Activated naive CD8-positive, alpha-beta T cell treated with anti-CD3 and anti-CD28 coated beads for 36 hours (primary cell): ENCODE measurements at regions not wholly inside any gene's neighbourhood (a gene's known extent, or its start where the extent isn't known, plus 50 kb on each side); places are given as distances from the start of the nearest gene placed in this dataset.

ENCODE experiments used
- DNase-seq: peaks from one replicate; pipeline ENCODE4 v3.0.0; 2021
- H3K27ac Mint-ChIP-seq: one replicate; pipeline ENCODE4 v1.8.0; 2022; ENCODE audit warnings: mild to moderate bottlenecking, moderate library complexity, mixed read lengths
- H3K27me3 Mint-ChIP-seq: one replicate; pipeline ENCODE4 v1.8.0; 2022; ENCODE audit warnings: mild to moderate bottlenecking, mixed read lengths
- H3K36me3 Mint-ChIP-seq: one replicate; pipeline ENCODE4 v1.8.0; 2021; ENCODE audit warnings: mild to moderate bottlenecking, mixed read lengths
- H3K4me1 Mint-ChIP-seq: one replicate; pipeline ENCODE4 v1.8.0; 2021; ENCODE audit warnings: mixed read lengths
- H3K4me3 Mint-ChIP-seq: one replicate; pipeline ENCODE4 v1.8.0; 2022; ENCODE audit warnings: mild to moderate bottlenecking, moderate library complexity, mixed read lengths
- H3K9me3 Mint-ChIP-seq: one replicate; pipeline ENCODE4 v1.8.0; 2022; ENCODE audit warnings: mixed read lengths

DNA sequence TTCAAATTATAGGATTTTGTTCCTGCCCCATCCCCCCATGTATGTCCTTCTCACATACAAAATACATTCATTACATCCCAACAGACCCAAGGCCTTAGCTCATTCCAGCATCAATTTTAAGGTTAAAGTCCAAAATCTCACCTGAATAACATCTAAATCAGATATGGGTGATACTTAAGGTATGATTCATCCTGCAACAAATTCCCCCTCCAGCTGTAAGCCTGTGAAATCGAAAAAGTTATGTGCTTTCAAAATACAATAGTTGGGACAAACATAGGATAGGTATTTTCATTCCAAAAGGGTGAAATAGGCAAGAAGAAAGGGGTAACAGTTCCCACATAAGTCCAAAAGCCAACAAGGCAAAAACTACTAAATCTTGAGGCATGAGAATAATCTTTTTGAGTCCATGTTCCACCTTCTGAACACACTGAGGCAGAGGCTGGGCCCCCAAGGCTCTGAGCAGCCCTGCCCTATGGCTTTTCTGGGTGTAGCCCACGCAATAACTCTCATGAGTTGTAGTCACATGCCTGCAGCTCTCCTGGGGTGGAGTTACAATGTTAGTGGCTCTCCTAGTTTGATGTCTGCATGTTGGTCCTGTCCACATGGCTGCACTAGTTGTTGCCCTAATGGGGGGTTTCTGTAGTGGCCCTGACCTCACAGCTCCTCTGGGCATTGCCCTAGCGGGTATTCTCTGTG lies 243.9 kb upstream of the SMARCA2 start:
- H3K36me3 Mint-ChIP-seq: no peaks in the 10 kb centered on the region
- no peak overlapping the region for H3K27ac Mint-ChIP-seq
- peaks cover 22% of the 10 kb centered on the region for H3K27me3 Mint-ChIP-seq
- no peak for DNase-seq
- H3K4me1 Mint-ChIP-seq: peaks cover 3% of the 10 kb centered on the region
- H3K9me3 Mint-ChIP-seq: peaks cover 2% of the 10 kb centered on the region
- H3K4me3 Mint-ChIP-seq: no peak overlapping the region

DNA sequence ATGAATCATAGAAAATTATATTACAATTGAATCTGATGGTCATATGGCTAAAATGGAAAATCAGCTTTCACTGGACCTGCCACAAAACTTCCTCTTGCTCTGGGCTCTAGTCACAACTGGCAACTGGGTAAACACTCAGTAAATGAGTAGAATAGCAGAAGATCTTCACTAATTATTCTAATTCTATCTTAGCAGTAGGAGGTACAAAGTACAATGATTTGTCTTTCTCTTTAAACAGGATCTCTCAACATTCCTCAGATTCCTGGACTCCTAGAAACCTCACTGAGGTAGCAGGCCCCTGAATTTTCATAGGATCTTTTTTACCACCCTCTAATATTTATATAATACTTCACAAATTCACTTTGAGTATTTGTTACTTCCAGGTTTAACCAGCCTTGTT lies 239.9 kb upstream of the SMARCA2 start:
- H3K27me3 Mint-ChIP-seq: peaks cover 4% of the 10 kb centered on the region
- H3K9me3 Mint-ChIP-seq: peaks cover 2% of the 10 kb centered on the region
- H3K4me1 Mint-ChIP-seq: no peaks in the 10 kb centered on the region
- no peak overlapping the region for H3K27ac Mint-ChIP-seq
- DNase-seq: no peak
- H3K4me3 Mint-ChIP-seq: no peak overlapping the region
- no peaks in the 10 kb centered on the region for H3K36me3 Mint-ChIP-seq

DNA sequence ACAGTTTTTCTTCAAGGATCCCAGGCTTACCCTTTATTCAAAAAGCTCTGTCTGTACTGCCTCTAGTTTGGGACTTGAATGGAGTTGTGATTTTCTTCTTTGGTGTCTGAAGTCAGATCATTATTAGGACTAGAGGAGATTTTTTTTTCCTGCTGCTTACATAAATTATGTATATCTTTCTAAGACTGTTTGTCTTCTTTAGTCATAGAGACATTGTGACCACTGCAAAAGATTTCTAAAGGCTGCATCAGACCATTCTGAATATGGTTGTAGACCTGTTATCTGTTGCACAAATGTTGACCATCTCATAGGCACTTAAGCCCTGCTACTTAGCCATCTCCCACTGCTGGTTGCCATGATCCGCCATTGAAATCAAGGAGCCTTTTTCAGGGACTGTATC lies 238.5 kb upstream of the SMARCA2 start:
- Mint-ChIP-seq H3K4me3 (no peak overlapping the region), H3K36me3 (no peaks in the 10 kb centered on the region), H3K4me1 (no peaks in the 10 kb centered on the region), H3K9me3 (no peaks in the 10 kb centered on the region), H3K27ac (no peak overlapping the region), H3K27me3 (peaks cover 4% of the 10 kb centered on the region)
- no peak for DNase-seq

DNA sequence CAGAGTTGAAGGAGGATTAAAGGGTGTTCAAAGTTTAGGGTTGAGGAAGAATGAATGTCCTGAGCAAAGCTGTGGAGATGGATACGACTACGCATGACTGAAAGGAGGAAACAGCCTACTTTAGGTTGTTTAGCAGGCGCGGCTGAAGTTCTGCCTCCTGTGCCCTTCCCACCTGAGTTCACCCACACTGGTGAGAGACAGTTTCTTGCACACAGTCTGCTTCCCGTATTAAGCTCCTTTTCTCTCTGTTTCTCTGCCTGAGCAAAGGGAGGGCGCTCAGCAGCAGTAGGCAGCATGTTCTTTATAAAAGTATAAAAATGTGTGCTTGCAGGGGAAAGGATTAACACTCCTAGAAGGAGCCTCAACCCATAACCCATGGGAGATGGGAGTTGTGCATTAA lies 224.0 kb upstream of the SMARCA2 start:
- no peaks in the 10 kb centered on the region for H3K4me1 Mint-ChIP-seq
- H3K27ac Mint-ChIP-seq: no peak overlapping the region
- H3K4me3 Mint-ChIP-seq: no peak overlapping the region
- H3K36me3 Mint-ChIP-seq: no peaks in the 10 kb centered on the region
- no peak for DNase-seq
- H3K27me3 Mint-ChIP-seq: no peaks in the 10 kb centered on the region
- H3K9me3 Mint-ChIP-seq: no peaks in the 10 kb centered on the region

DNA sequence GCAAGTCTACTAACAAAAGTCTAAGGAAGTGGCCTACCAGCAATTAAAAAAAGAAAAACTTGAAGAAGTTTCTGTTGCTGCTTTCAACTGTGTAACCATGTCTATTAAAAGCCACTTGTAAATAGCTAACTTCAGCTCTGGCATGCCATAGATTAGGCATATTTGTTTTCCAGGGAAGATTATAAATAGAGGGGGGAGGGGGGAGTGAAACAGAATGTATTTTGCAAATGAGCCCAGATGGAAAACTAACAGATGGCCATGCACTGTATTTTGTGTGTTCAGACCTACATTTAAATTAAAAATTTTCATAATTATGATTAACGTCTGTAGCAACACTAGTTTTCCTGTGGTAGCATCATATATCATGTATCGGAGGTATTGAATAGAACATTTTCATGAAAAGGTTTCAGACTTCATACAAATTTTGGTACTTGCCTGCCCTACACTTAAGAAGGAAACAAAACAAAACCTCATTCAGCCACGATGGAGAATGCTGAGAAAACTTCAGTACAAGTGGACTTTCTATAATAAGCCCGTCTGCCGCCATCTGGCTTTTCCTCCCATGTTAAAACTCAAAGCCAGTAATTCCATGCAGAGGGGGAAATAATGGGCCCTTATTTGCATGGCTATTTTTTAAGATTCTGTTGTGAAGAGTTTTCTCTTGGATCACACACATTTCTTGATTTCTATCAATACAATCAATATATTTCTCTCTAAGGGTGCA lies 220.4 kb upstream of the SMARCA2 start:
- Mint-ChIP-seq H3K36me3 (no peaks in the 10 kb centered on the region), H3K4me1 (no peaks in the 10 kb centered on the region), H3K27ac (no peak overlapping the region), H3K9me3 (no peaks in the 10 kb centered on the region), H3K27me3 (no peaks in the 10 kb centered on the region), H3K4me3 (no peak overlapping the region)
- DNase-seq: no peak

DNA sequence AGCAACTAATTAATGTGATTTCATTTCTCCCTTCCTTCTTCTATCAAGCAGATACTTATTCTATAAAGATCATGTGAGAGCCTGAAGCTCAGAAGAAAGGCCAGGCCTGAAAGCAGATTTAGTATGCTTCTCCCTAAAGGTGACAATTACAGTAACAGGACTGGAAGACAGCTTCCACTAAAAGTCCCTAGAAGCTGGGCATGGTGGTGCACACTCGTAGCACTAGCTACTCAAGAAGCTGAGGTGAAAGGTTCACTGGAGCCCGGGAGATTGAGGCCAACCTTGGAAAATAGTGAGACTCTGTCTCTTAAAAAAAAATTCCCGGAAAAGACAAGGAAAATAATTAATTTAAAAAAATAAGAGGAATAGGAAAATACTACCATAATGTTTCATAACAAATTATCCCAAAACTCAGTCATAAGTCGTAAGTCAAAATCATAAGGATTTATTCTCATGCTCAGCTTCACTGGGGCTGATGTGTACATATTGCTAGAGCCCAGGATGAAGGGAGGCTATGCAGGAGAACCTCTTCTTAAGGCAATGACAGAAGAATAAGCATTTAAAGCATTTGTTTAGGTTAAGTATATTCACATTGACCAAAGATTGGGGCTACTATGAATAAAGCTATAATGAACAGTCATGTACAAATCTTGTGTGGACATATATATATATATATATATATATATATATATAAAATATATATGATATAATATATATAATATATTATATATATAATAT lies 210.8 kb upstream of the SMARCA2 start:
- H3K4me3 Mint-ChIP-seq: no peak overlapping the region
- no peak overlapping the region for H3K27ac Mint-ChIP-seq
- no peaks in the 10 kb centered on the region for H3K36me3 Mint-ChIP-seq
- peaks cover 7% of the 10 kb centered on the region for H3K27me3 Mint-ChIP-seq
- no peak for DNase-seq
- no peaks in the 10 kb centered on the region for H3K4me1 Mint-ChIP-seq
- H3K9me3 Mint-ChIP-seq: peaks cover 4% of the 10 kb centered on the region

DNA sequence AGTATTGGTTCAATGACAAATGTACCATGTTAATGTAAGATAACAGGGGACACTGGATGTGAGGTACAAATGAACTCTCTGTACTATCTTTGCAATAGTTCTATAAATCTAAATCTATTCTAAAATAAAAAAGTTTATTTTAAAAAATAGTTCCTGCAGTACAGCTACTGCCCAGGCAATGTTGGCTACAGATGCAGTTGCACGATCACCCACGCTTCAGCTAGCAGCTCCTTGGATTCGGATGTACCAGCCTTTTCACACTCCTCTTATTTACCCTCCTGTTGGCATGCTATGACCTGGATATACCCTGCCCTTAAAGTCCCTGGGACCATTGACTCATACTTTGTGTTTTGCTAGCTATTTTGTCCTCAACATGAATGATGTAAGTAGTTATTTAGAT lies 185.4 kb upstream of the SMARCA2 start:
- Mint-ChIP-seq H3K36me3 (no peaks in the 10 kb centered on the region), H3K4me1 (no peaks in the 10 kb centered on the region), H3K4me3 (no peak overlapping the region), H3K9me3 (no peaks in the 10 kb centered on the region), H3K27me3 (peaks cover 25% of the 10 kb centered on the region), H3K27ac (no peak overlapping the region)
- no peak for DNase-seq

DNA sequence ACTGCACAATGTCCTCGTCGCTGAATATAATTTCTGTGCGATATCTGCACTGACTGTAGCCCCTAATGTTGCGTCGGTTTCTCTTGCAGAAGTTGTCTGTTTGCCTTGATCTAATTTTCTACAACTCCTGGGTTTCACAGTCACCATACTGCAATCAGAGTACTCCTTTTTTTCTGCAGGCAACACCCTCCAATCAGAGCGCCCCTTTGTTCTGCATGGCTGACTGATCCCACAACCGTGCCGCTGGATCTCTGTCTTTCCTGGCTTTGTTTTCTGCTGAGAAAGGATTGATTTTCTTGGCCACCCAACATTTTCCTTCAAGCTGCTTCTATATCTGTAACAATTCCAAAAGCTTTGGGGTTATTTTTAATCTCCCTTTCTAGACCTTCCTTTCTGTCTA lies 182.2 kb upstream of the SMARCA2 start:
- Mint-ChIP-seq H3K9me3 (no peaks in the 10 kb centered on the region), H3K4me1 (no peaks in the 10 kb centered on the region), H3K27me3 (peaks cover 8% of the 10 kb centered on the region), H3K4me3 (no peak overlapping the region), H3K27ac (no peak overlapping the region), H3K36me3 (no peaks in the 10 kb centered on the region)
- DNase-seq: no peak

DNA sequence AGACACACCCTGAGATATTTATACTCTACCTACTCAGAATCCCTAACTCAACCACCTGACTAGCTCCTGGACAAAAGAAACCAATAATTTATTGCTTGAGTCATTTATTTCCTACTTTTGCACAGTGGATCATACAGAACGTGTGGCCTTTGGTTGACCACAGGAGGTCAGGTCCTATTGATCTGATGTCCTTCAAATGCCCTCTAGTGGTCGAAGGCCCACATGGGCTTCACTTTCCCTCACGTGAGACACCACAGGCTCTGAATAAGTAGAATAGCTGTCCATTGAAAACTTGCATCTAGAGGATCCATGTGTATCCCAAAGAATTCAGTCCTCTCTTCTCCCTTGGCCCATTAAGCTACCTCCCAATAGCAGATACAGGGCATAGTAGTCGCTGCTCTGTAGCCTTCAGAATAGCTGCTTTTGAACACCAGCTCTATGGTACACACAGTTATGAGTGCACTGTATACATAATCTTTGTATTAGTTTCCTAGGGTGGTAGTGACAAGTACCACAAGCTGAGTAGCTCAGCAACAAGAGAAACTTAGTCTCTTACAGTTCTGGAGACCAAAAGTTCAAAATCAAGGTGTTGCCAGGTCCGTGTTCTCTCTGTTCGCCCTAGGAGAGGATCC lies 177.6 kb upstream of the SMARCA2 start:
- DNase-seq: no peak
- no peaks in the 10 kb centered on the region for H3K4me1 Mint-ChIP-seq
- H3K9me3 Mint-ChIP-seq: no peaks in the 10 kb centered on the region
- H3K27ac Mint-ChIP-seq: no peak overlapping the region
- H3K36me3 Mint-ChIP-seq: no peaks in the 10 kb centered on the region
- H3K27me3 Mint-ChIP-seq: peaks cover 5% of the 10 kb centered on the region
- H3K4me3 Mint-ChIP-seq: no peak overlapping the region

DNA sequence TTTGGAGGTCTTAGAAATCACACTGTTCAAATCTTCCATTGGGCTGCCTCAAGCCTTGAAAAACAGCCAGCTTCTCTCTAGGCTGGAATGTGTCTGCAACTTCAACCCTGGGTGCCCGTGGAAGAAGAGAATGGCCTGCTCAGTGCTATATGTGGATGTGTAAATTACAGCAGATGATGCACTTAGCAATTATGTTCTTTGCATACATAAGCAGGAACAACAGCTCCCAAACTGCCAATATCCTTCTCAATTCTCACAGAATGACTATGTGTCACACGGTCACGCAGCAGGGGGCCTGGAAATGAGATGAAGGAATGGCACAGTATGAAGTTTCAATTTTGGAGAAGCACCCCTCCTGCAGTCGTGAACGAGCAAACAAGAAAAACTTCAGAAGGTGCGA lies 175.2 kb upstream of the SMARCA2 start:
- peaks cover 5% of the 10 kb centered on the region for H3K27me3 Mint-ChIP-seq
- no peaks in the 10 kb centered on the region for H3K36me3 Mint-ChIP-seq
- no peaks in the 10 kb centered on the region for H3K9me3 Mint-ChIP-seq
- DNase-seq: no peak
- no peak overlapping the region for H3K27ac Mint-ChIP-seq
- H3K4me3 Mint-ChIP-seq: no peak overlapping the region
- no peaks in the 10 kb centered on the region for H3K4me1 Mint-ChIP-seq

DNA sequence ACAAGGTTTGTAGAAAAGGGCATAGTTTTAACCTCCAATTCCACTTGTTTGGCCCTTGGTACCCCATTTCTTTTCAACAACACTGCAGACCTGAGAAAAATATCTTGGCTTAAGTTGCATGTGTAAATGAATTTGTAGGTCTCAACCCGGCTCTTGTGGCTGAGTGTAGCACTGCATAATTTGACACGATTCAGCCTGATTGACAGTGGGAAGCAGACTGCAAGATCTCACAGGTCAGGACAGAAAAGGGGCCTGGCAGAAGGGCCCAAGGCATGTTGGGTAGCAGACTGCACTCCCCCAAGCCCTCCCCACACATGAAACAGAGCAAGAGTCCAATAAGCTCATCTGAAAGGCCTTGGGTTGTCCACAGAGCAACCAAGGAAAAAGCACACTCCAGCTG lies 169.7 kb upstream of the SMARCA2 start:
- H3K27ac Mint-ChIP-seq: no peak overlapping the region
- H3K9me3 Mint-ChIP-seq: peaks cover 2% of the 10 kb centered on the region
- no peaks in the 10 kb centered on the region for H3K36me3 Mint-ChIP-seq
- no peak for DNase-seq
- peaks cover 5% of the 10 kb centered on the region for H3K27me3 Mint-ChIP-seq
- no peaks in the 10 kb centered on the region for H3K4me1 Mint-ChIP-seq
- no peak overlapping the region for H3K4me3 Mint-ChIP-seq

DNA sequence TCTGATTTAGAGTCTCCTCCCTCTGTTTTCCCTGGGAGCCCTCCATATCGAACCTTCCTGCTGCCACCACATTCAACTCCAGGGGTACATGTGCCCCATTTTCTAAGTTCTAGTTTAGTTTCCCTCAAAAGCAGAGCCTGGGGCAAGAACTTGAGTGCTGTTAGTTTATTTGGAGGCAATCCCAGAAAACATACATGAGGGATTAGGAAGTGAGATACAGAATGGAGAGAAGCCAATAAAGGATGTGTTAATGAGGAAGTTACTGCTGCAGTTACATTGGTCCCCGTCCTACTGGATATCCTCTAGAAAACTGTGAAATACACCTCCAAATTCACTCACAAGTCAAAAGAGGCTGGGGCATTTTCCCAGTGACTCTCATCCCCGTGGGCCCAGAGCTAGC lies 159.4 kb upstream of the SMARCA2 start:
- no peaks in the 10 kb centered on the region for H3K36me3 Mint-ChIP-seq
- DNase-seq: no peak
- H3K27ac Mint-ChIP-seq: no peak overlapping the region
- peaks cover 5% of the 10 kb centered on the region for H3K9me3 Mint-ChIP-seq
- no peak overlapping the region for H3K4me3 Mint-ChIP-seq
- no peaks in the 10 kb centered on the region for H3K4me1 Mint-ChIP-seq
- peaks cover 40% of the 10 kb centered on the region for H3K27me3 Mint-ChIP-seq

DNA sequence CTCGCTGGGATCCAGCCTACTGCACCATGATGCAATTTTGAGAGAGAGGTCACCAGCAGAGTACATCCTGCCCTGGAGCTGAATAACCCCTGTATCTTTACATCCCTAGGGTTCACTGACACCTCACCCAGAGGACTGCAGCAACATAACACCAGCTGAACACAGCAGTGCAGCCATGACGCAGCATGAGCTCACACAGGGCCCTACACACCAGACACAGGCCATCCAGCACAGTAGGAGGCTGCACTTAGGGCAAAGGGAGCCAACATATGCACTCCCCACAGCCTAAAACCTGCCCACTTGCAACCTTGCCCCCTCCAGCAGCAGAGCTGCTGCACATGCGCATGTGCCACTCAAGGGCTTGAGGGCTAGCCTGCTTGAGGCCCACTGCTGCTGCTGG lies 157.3 kb upstream of the SMARCA2 start:
- Mint-ChIP-seq H3K9me3 (peaks cover 14% of the 10 kb centered on the region), H3K4me3 (no peak overlapping the region), H3K4me1 (peaks cover 4% of the 10 kb centered on the region), H3K27me3 (peaks cover 51% of the 10 kb centered on the region), H3K36me3 (peaks cover 3% of the 10 kb centered on the region), H3K27ac (no peak overlapping the region)
- DNase-seq: no peak

DNA sequence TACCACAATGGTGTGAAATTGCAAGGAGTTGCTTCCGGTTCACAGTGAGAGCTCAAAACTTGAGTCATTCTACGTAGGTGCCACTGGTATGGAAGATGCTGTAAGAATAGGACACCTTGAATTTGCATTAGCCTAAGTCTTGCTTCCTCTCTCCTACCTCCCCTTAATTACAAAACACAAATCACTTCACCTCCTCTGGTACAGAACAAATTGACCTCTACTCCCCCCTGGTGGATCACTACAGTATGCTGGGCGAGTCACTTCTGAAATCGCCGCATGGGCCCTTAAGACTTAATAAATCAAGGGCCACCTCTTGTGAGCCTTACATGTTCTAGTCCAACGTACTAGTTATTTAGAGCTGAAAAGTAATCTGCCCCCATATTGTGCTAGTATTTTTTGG lies 145.3 kb upstream of the SMARCA2 start:
- Mint-ChIP-seq H3K9me3 (no peaks in the 10 kb centered on the region), H3K27ac (no peak overlapping the region), H3K36me3 (no peaks in the 10 kb centered on the region), H3K4me3 (no peak overlapping the region), H3K27me3 (peaks cover 40% of the 10 kb centered on the region), H3K4me1 (peaks cover 6% of the 10 kb centered on the region)
- peak; percentile 28 for DNase-seq

DNA sequence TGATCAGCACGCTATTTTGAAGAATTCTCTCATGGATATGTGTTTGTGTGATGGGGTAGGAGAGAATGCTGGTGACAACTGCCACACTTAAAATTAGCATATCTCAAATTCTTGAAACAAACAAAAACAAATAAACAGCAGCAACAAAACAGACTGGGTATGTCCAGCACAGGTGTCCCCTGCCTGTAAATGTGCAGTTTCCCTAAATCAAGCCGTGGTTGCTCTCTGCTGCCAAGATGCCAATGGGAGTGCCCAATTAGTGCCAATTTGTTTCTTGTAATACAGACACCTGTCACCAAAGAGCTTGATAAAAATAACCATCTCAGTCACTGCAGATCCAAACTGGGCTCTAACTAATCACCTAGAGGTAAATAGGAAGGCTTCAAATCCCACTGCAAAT lies 144.2 kb upstream of the SMARCA2 start:
- peaks cover 35% of the 10 kb centered on the region for H3K27me3 Mint-ChIP-seq
- DNase-seq: no peak
- H3K36me3 Mint-ChIP-seq: no peaks in the 10 kb centered on the region
- H3K4me1 Mint-ChIP-seq: peaks cover 16% of the 10 kb centered on the region
- no peak overlapping the region for H3K4me3 Mint-ChIP-seq
- H3K9me3 Mint-ChIP-seq: no peaks in the 10 kb centered on the region
- H3K27ac Mint-ChIP-seq: no peak overlapping the region
